Caco-2 (cell line): ENCODE measurements at regions not wholly inside any gene's neighbourhood (a gene's known extent, or its start where the extent isn't known, plus 50 kb on each side); places are given as distances from the start of the nearest gene placed in this dataset.

Experiments used
- BruUV-seq: library from RNA; stranded (reverse); fragments of 400-500 nt; replicated peaks from 2 replicates; lab custom pipeline; 2021; lab: Mats Ljungman, UMichigan
- CTCF ChIA-PET: fragments of 300-600 bp; sonication (Branson Sonifier 250); formaldehyde crosslinking; loops from one replicate; lab custom pipeline; 2022; ENCODE audit warnings: antibody characterized with exemption; lab: Charles Lee
- POLR2A ChIA-PET: fragments of 300-600 bp; sonication (Branson Sonifier 250); formaldehyde crosslinking; loops from one replicate; lab custom pipeline; 2022; ENCODE audit warnings: antibody characterized with exemption; lab: Charles Lee
- DNase-seq, 2 experiments: peaks; one replicate each; pipeline versions ENCODE4 v3.0.0 to v3.0.0-alpha.2; 2020 to 2022
- H3K27me3 ChIP-seq: replicated peaks from 2 replicates; pipeline ENCODE4 v1.6.0; 2011; ENCODE audit warnings: low read length; ENCODE audit not compliant: control insufficient read depth, insufficient read depth
- H3K36me3 ChIP-seq: 2 replicates; pipeline ENCODE4 v1.5.1; 2011; ENCODE audit warnings: low read length; ENCODE audit not compliant: control insufficient read depth, insufficient read depth
- H3K4me1 ChIP-seq: fragments of 250-450 bp; sonication (Bioruptor Pico); 2 replicates; pipeline ENCODE4 v1.5.1; 2020; ENCODE audit warnings: mild to moderate bottlenecking
- H3K4me3 ChIP-seq: 2 replicates; pipeline ENCODE4 v1.5.1; 2011; ENCODE audit warnings: low read depth, mild to moderate bottlenecking, control low read depth, low read length
- H3K9me3 ChIP-seq: fragments of 250-450 bp; sonication (Bioruptor Pico); 2 replicates; pipeline ENCODE4 v1.5.1; 2020; ENCODE audit warnings: mild to moderate bottlenecking, moderate library complexity
- H3K27ac Mint-ChIP-seq: one replicate; pipeline ENCODE4 v1.8.0; 2022; ENCODE audit warnings: mixed read lengths; ENCODE audit not compliant: unreplicated experiment
- H3K27me3 Mint-ChIP-seq: one replicate; pipeline ENCODE4 v1.8.0; 2022; ENCODE audit warnings: mixed read lengths; ENCODE audit not compliant: insufficient read depth, unreplicated experiment
- H3K36me3 Mint-ChIP-seq: one replicate; pipeline ENCODE4 v1.8.0; 2022; ENCODE audit warnings: mild to moderate bottlenecking, mixed read lengths; ENCODE audit not compliant: insufficient read depth, unreplicated experiment
- H3K4me1 Mint-ChIP-seq: one replicate; pipeline ENCODE4 v1.8.0; 2022; ENCODE audit warnings: low read depth, mixed read lengths; ENCODE audit not compliant: unreplicated experiment
- H3K4me3 Mint-ChIP-seq: one replicate; pipeline ENCODE4 v1.8.0; 2022; ENCODE audit warnings: mild to moderate bottlenecking, moderate library complexity, mixed read lengths; ENCODE audit not compliant: unreplicated experiment
- H3K9me3 Mint-ChIP-seq: one replicate; pipeline ENCODE4 v1.8.0; 2022; ENCODE audit warnings: mixed read lengths; ENCODE audit not compliant: unreplicated experiment
- intact Hi-C: fragments of 100-400 bp; cut with micrococcal nuclease; formaldehyde crosslinking; loops from one replicate; pipeline ENCODE4 v1.10.0; 2022; ENCODE audit not compliant: unreplicated experiment
- TF ChIP-seq, protein P1 (sequence below), 2 experiments: fragments of 200-600 bp in 1 of 2; IDR thresholded peaks; 1 replicate in 1 of 2; 2 replicates in 1 of 2; pipeline versions ENCODE4 v1.5.1 to v1.8.0; 2011 to 2022; ENCODE audit warnings: antibody characterized with exemption in 1 of 2, control low read depth in 1 of 2, inconsistent platforms in 1 of 2, low read depth in 1 of 2, low read length in 1 of 2, mild to moderate bottlenecking in 1 of 2, moderate library complexity in 1 of 2; ENCODE audit not compliant: insufficient read depth in 1 of 2, severe bottlenecking in 1 of 2, unreplicated experiment in 1 of 2

DNA sequence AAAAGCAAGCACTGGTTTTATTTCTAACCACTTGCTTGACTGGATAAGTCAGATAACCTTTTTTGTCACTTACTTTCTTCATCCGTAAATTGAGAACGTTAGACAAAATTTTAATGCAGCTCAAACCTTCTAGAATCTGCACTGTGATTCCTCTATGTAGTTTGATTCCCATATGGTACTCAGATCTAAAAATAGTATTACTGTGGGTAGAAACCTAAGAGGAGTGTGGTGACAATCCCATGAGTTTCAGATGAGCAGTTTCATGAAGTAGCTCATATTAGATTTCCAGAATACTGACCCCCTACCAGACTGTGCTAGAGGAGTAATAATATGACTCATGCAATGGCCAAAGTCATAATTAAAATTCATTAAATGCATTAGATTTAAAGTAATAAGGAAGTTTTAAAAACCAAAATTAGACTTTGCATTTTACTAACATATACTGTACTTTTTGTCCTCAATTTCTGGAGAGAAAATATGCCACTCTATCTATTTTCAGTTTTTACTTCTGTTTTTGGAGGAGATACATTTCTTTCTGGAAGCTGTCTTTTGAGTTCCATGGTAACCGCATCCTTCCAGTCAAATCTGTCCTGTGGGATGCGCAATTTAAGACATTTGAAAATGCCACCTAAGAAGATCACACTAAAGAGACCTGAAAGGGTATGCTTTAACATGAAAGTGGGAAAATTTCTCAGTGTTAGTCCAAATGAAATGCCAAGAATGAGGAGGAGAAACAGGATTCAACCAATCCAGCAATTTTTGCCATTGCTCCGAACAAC lies 64.1 kb upstream of the GPM6A start:
- DNase-seq = no peak
- Mint-ChIP-seq H3K27me3 (peaks cover 9% of the 10 kb centered on the region), H3K27ac (no peak overlapping the region), H3K36me3 (no peaks in the 10 kb centered on the region), H3K4me1 (no peaks in the 10 kb centered on the region), H3K9me3 (peaks cover 6% of the 10 kb centered on the region), H3K4me3 (no peak overlapping the region)
- H3K9me3 ChIP-seq = no peaks in the 10 kb centered on the region
- no peaks in the 10 kb centered on the region for H3K4me1 ChIP-seq
- no peak overlapping the region for H3K4me3 ChIP-seq
- intact Hi-C loops = no loop called here
- no TSS peak for BruUV-seq
- TF ChIP-seq, protein P1, sequence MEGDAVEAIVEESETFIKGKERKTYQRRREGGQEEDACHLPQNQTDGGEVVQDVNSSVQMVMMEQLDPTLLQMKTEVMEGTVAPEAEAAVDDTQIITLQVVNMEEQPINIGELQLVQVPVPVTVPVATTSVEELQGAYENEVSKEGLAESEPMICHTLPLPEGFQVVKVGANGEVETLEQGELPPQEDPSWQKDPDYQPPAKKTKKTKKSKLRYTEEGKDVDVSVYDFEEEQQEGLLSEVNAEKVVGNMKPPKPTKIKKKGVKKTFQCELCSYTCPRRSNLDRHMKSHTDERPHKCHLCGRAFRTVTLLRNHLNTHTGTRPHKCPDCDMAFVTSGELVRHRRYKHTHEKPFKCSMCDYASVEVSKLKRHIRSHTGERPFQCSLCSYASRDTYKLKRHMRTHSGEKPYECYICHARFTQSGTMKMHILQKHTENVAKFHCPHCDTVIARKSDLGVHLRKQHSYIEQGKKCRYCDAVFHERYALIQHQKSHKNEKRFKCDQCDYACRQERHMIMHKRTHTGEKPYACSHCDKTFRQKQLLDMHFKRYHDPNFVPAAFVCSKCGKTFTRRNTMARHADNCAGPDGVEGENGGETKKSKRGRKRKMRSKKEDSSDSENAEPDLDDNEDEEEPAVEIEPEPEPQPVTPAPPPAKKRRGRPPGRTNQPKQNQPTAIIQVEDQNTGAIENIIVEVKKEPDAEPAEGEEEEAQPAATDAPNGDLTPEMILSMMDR (IDR thresholded peaks at IDR 0.05; ENCODE audit: insufficient read depth in 1 of 2, low read depth in 1 of 2, low read length in 1 of 2, severe bottlenecking in 1 of 2, unreplicated experiment in 1 of 2) = no peak
- no peaks in the 10 kb centered on the region for H3K36me3 ChIP-seq
- CTCF ChIA-PET = no interaction called here
- no peaks in the 10 kb centered on the region for H3K27me3 ChIP-seq
- POLR2A ChIA-PET = no interaction called here

DNA sequence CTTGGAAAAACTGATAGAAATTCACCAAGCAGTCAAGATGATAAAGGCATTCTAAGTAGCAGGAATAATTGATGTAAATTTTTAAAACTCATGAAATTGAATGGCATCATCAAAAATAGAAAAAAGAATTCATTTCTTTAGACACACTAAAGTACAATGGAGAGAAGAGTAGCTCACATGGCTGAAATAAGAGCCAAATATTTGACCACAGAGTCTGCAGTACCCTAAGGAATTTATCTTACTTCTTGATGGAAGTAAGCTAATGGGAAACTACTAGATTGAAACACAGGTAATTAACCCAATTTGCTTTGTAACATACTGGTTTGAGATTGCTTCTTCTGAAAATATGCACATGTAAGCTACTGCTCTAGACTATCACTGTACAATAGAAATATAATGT lies 70.8 kb upstream of the GPM6A start:
- TF ChIP-seq, protein P1 (IDR thresholded peaks at IDR 0.05; ENCODE audit: insufficient read depth in 1 of 2, low read depth in 1 of 2, low read length in 1 of 2, severe bottlenecking in 1 of 2, unreplicated experiment in 1 of 2) = no peak
- no peaks in the 10 kb centered on the region for H3K4me1 Mint-ChIP-seq
- H3K27me3 Mint-ChIP-seq = no peaks in the 10 kb centered on the region
- no peak overlapping the region for H3K4me3 Mint-ChIP-seq
- no peaks in the 10 kb centered on the region for H3K36me3 Mint-ChIP-seq
- intact Hi-C loops = no loop called here
- ChIA-PET POLR2A (no interaction called here), CTCF (no interaction called here)
- Histone ChIP-seq H3K36me3 (no peaks in the 10 kb centered on the region), H3K9me3 (no peaks in the 10 kb centered on the region), H3K27me3 (no peaks in the 10 kb centered on the region), H3K4me1 (no peaks in the 10 kb centered on the region), H3K4me3 (no peak overlapping the region)
- DNase-seq = no peak
- H3K27ac Mint-ChIP-seq = no peak overlapping the region
- H3K9me3 Mint-ChIP-seq = no peaks in the 10 kb centered on the region
- no TSS peak for BruUV-seq

DNA sequence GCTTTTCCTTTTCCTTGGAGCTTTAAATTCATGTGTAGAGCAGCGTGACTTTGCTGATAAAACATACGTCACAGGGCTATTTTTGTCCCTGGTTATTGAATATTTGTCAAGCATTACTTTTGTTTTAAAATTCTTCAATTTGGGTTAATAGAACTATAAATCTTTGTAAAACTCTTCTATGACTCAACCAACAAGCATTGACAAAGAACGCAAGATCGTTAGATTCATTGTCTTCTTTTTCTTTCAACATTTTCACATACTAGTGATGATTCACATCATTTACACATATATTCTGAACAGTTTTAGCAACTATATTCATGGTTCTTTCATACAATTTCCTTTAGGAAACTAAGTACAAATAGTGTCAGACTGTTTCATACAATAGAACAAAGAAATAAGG lies 72.0 kb upstream of the GPM6A start:
- CTCF ChIA-PET = no interaction called here
- H3K27me3 Mint-ChIP-seq = no peaks in the 10 kb centered on the region
- no peak for DNase-seq
- H3K4me3 Mint-ChIP-seq = no peak overlapping the region
- intact Hi-C loops = no loop called here
- no TSS peak for BruUV-seq
- Histone ChIP-seq H3K36me3 (no peaks in the 10 kb centered on the region), H3K27me3 (no peaks in the 10 kb centered on the region), H3K9me3 (no peaks in the 10 kb centered on the region), H3K4me1 (no peaks in the 10 kb centered on the region), H3K4me3 (no peak overlapping the region)
- H3K4me1 Mint-ChIP-seq = no peaks in the 10 kb centered on the region
- TF ChIP-seq, protein P1 (IDR thresholded peaks at IDR 0.05; ENCODE audit: insufficient read depth in 1 of 2, low read depth in 1 of 2, low read length in 1 of 2, severe bottlenecking in 1 of 2, unreplicated experiment in 1 of 2) = no peak
- no peaks in the 10 kb centered on the region for H3K36me3 Mint-ChIP-seq
- no peaks in the 10 kb centered on the region for H3K9me3 Mint-ChIP-seq
- POLR2A ChIA-PET = no interaction called here
- H3K27ac Mint-ChIP-seq = no peak overlapping the region
